MM.1S (cell line): ENCODE measurements at regions not wholly inside any gene's neighbourhood (a gene's known extent, or its start where the extent isn't known, plus 50 kb on each side); places are given as distances from the start of the nearest gene placed in this dataset.
"Not testable (repeated sequence)": the region's sequence is repeated elsewhere in the genome, so short reads cannot be mapped to it uniquely, and the experiment has no call there.

Source experiments
- DNase-seq: peaks from one replicate; pipeline ENCODE4 v3.0.0-alpha.2; 2015
- H2AFZ ChIP-seq: fragments of 300-600 bp; sonication (generic); 2 replicates; pipeline ENCODE4 v1.6.0; 2016; ENCODE audit warnings: antibody characterized with exemption, low read length
- H3F3A ChIP-seq: fragments of 300-600 bp; sonication (generic); 2 replicates; pipeline ENCODE4 v1.6.1; 2016; ENCODE audit warnings: mild to moderate bottlenecking, antibody characterized with exemption, low read length, moderate library complexity, mixed read lengths; ENCODE audit not compliant: insufficient read depth
- H3K27ac ChIP-seq: fragments of 300-600 bp; sonication (generic); 2 replicates; pipeline ENCODE4 v1.5.1; 2016; ENCODE audit warnings: mild to moderate bottlenecking, low read length
- H3K27me3 ChIP-seq: fragments of 300-600 bp; sonication (generic); replicated peaks from 2 replicates; pipeline ENCODE4 v1.6.0; 2016; ENCODE audit warnings: low read length; ENCODE audit not compliant: insufficient read depth
- H3K36me3 ChIP-seq: fragments of 300-600 bp; sonication (generic); replicated peaks from 2 replicates; pipeline ENCODE4 v1.6.1; 2016; ENCODE audit warnings: mild to moderate bottlenecking, low read length, mixed read lengths; ENCODE audit not compliant: insufficient read depth
- H3K4me1 ChIP-seq: fragments of 300-600 bp; sonication (generic); 2 replicates; pipeline ENCODE4 v1.6.1; 2016; ENCODE audit warnings: low read length, mixed read lengths
- H3K4me2 ChIP-seq: fragments of 300-600 bp; sonication (generic); 2 replicates; pipeline ENCODE4 v1.6.0; 2016; ENCODE audit warnings: low read depth, low read length
- H3K4me3 ChIP-seq: fragments of 300-600 bp; sonication (generic); 2 replicates; pipeline ENCODE4 v1.5.1; 2016; ENCODE audit warnings: low read length, mixed read lengths
- H3K79me2 ChIP-seq: fragments of 300-600 bp; sonication (generic); 2 replicates; pipeline ENCODE4 v1.6.1; 2016; ENCODE audit warnings: mixed run types, low read length, mixed read lengths
- H3K9ac ChIP-seq: fragments of 300-600 bp; sonication (generic); 2 replicates; pipeline ENCODE4 v1.6.1; 2016; ENCODE audit warnings: low read length, mixed read lengths
- H3K9me2 ChIP-seq: fragments of 300-600 bp; sonication (generic); replicated peaks from 2 replicates; pipeline ENCODE4 v1.6.1; 2016; ENCODE audit warnings: mild to moderate bottlenecking, low read length, mixed read lengths; ENCODE audit not compliant: insufficient read depth
- H3K9me3 ChIP-seq: fragments of 300-600 bp; sonication (generic); replicated peaks from 2 replicates; pipeline ENCODE4 v1.6.1; 2016; ENCODE audit warnings: mild to moderate bottlenecking, low read length, mixed read lengths; ENCODE audit not compliant: insufficient read depth
- H4K20me1 ChIP-seq: fragments of 300-600 bp; sonication (generic); 2 replicates; pipeline ENCODE4 v1.6.1; 2016; ENCODE audit warnings: mild to moderate bottlenecking, low read length, moderate library complexity, mixed read lengths; ENCODE audit not compliant: insufficient read depth
- EZH2 ChIP-seq: fragments of 300-600 bp; sonication (generic); optimal IDR thresholded peaks from 2 replicates; pipeline ENCODE3; 2017; ENCODE audit warnings: low read depth, mild to moderate bottlenecking, antibody characterized with exemption, low read length, mixed read lengths
- EZH2phosphoT487 ChIP-seq: fragments of 300-600 bp; sonication (generic); IDR thresholded peaks from 2 replicates; pipeline ENCODE4 v1.6.1; 2018; ENCODE audit warnings: antibody characterized with exemption, low read length
- TF ChIP-seq, protein P1 (sequence below): fragments of 300-600 bp; sonication (generic); IDR thresholded peaks from 2 replicates; pipeline ENCODE4 v1.5.1; 2016; ENCODE audit warnings: antibody characterized with exemption, low read length, mixed read lengths

DNA sequence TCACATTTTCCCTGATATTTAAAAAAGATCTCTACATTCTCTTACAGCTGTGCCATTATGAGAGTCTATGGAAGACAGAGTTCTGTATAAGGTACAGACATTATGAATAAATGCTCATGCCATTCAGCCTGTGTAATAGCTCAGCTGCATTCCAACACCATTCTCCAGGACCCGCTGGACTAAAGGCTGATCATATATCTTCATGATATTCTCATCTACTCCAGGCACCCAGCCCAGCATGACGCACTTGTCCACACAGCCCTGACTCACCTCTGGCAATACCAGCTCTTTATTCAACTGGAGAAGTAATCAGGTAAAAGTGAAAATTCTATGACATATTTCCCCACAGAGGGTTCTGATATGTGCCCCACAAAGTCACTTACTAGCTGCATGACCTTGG is 437.5 kb upstream of the FGF16 start:
- no peak overlapping the region for H2AFZ ChIP-seq
- no peak overlapping the region for H3K4me2 ChIP-seq
- no peak for DNase-seq
- H3K9me2 ChIP-seq, result no peaks in the 10 kb centered on the region
- no peaks in the 10 kb centered on the region for H3K27me3 ChIP-seq
- TF ChIP-seq, protein P1, sequence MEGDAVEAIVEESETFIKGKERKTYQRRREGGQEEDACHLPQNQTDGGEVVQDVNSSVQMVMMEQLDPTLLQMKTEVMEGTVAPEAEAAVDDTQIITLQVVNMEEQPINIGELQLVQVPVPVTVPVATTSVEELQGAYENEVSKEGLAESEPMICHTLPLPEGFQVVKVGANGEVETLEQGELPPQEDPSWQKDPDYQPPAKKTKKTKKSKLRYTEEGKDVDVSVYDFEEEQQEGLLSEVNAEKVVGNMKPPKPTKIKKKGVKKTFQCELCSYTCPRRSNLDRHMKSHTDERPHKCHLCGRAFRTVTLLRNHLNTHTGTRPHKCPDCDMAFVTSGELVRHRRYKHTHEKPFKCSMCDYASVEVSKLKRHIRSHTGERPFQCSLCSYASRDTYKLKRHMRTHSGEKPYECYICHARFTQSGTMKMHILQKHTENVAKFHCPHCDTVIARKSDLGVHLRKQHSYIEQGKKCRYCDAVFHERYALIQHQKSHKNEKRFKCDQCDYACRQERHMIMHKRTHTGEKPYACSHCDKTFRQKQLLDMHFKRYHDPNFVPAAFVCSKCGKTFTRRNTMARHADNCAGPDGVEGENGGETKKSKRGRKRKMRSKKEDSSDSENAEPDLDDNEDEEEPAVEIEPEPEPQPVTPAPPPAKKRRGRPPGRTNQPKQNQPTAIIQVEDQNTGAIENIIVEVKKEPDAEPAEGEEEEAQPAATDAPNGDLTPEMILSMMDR, result no peak
- no peak for TF ChIP-seq EZH2phosphoT487
- no peak overlapping the region for H3K9ac ChIP-seq
- no peaks in the 10 kb centered on the region for H4K20me1 ChIP-seq
- H3F3A ChIP-seq, result no peaks in the 10 kb centered on the region
- no peaks in the 10 kb centered on the region for H3K4me1 ChIP-seq
- H3K36me3 ChIP-seq, result no peaks in the 10 kb centered on the region
- no peaks in the 10 kb centered on the region for H3K9me3 ChIP-seq
- no peak overlapping the region for H3K27ac ChIP-seq
- no peak overlapping the region for H3K4me3 ChIP-seq
- no peaks in the 10 kb centered on the region for H3K79me2 ChIP-seq

DNA sequence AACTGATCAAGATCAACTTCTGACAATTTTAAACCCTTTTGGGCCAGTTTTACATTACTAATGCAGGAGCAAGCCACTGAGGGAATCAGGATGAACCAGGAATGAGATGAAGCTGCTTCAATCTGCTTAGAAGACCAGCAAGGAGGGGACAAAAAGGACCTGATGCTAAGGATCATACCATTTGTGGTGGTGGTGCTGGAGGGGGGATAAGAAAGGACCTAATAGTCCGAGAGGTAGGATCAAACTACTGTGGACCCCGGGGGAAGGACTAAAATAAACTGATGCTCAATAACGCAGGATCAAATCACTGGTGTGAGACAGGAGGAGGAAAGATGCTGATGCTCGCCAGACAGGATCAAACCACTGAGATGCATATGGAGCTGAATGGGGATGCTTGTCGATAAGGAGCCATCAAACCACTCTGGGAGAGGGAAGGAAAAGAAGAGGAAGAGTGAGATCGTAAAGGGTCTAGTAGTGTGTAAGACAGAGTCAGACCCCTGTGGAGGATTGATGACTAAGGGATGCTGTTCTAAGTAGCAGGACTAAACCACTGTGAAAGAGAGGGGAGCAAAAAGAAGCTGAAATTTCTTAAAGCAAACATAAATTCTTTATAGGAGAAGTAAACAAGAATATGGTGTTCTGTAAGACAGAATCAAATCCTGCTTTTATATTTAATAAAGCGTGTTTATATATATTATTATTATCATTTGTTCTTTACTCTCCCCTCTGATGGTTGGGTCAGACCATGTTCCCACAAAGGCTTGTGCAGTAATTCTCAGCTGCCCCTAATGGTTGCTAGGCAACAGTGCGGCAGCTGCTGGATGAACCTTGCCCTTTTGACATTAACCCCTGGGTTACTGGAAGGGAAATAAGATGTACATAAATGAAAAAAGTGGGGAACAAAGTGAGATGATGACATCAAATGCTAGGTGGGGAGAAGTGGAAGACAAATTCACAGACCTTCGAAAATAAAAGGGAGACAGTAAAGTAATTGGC is 432.5 kb upstream of the FGF16 start:
- no peaks in the 10 kb centered on the region for H3K9me3 ChIP-seq

DNA sequence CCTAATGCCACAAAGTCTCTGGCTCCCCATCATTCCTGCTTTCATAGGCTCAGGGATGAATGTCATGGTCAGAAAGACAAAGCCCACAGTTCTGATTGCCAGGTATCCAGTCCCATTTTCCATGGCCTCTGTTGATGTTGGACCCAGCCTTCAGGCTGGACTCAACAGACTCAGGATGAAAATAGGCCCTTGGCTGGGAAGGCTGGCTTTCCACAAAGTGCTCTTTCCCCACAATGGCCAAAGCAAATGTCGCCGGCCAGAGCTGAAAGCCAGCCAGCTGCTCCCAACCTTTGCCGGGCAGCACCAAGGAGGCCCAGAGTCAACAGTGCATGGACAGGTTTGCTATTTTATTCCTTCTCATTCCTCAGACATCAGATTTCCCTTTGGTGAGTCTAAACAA is 430.1 kb upstream of the FGF16 start:
- no peak overlapping the region for H3K4me2 ChIP-seq
- no peak overlapping the region for H3K27ac ChIP-seq
- DNase-seq, result no peak
- no peak overlapping the region for H3K9ac ChIP-seq
- no peaks in the 10 kb centered on the region for H3K9me3 ChIP-seq
- no peaks in the 10 kb centered on the region for H3K4me1 ChIP-seq
- H3K27me3 ChIP-seq, result no peaks in the 10 kb centered on the region
- H3K36me3 ChIP-seq, result no peaks in the 10 kb centered on the region
- no peaks in the 10 kb centered on the region for H3K9me2 ChIP-seq
- H3F3A ChIP-seq, result no peaks in the 10 kb centered on the region
- no peaks in the 10 kb centered on the region for H4K20me1 ChIP-seq
- no peak overlapping the region for H2AFZ ChIP-seq
- no peaks in the 10 kb centered on the region for H3K79me2 ChIP-seq
- TF ChIP-seq EZH2 (no peak), EZH2phosphoT487 (no peak)
- TF ChIP-seq, protein P1, result no peak
- no peak overlapping the region for H3K4me3 ChIP-seq

More for the DNA sequence above, 432.5 kb upstream of the FGF16 start:
- no peaks in the 10 kb centered on the region for H3K9me2 ChIP-seq
- no peak overlapping the region for H3K4me2 ChIP-seq
- no peaks in the 10 kb centered on the region for H3K4me1 ChIP-seq
- H4K20me1 ChIP-seq, result no peaks in the 10 kb centered on the region
- H3K27ac ChIP-seq, result no peak overlapping the region
- no peaks in the 10 kb centered on the region for H3K79me2 ChIP-seq
- H3F3A ChIP-seq, result no peaks in the 10 kb centered on the region
- H2AFZ ChIP-seq, result no peak overlapping the region
- TF ChIP-seq EZH2 (no peak), EZH2phosphoT487 (no peak)
- TF ChIP-seq, protein P1, result no peak
- DNase-seq, result no peak
- H3K9ac ChIP-seq, result no peak overlapping the region
- no peaks in the 10 kb centered on the region for H3K36me3 ChIP-seq
- H3K27me3 ChIP-seq, result no peaks in the 10 kb centered on the region
- H3K4me3 ChIP-seq, result no peak overlapping the region

DNA sequence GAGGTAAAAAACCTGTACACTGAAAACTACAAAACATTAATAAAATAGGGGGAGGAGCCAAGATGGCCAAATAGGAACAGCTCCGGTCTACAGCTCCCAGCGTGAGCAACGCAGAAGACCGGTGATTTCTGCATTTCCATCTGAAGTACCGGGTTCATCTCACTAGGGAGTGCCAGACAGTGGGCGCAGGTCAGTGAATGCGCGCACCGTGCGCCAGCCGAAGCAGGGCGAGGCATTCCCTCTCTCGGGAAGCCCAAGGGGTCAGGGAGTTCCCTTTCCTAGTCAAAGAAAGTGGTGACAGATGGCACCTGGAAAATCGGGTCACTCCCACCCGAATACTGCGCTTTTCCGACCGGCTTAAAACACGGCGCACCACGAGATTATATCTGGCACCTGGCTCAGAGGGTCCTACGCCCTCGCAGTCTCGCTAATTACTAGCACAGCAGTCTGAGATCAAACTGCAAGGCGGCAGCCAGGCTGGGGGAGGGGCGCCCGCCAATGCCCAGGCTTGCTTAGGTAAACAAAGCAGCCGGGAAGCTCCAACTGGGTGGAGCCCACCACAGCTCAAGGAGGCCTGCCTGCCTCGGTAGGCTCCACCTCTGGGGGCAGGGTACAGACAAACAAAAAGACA is 400.9 kb upstream of the FGF16 start:
- H3K4me1 ChIP-seq, H3K4me2 ChIP-seq, H3K9ac ChIP-seq, H3F3A ChIP-seq, DNase-seq, H3K27me3 ChIP-seq, H4K20me1 ChIP-seq, H3K4me3 ChIP-seq, H3K79me2 ChIP-seq, H3K36me3 ChIP-seq, H3K27ac ChIP-seq, H3K9me2 ChIP-seq, H3K9me3 ChIP-seq, H2AFZ ChIP-seq: not testable (repeated sequence)
